H9 (cell line): ENCODE measurements at regions not wholly inside any gene's neighbourhood (a gene's known extent, or its start where the extent isn't known, plus 50 kb on each side); places are given as distances from the start of the nearest gene placed in this dataset.

Experiments
- DNase-seq: peaks from one replicate; pipeline ENCODE4 v3.0.0-alpha.2; 2017
- H2AFZ ChIP-seq: one replicate; pipeline ENCODE4 v1.6.1; 2013; ENCODE audit warnings: mild to moderate bottlenecking, low read length, control low read depth, moderate library complexity
- H2AK5ac ChIP-seq: 2 replicates; pipeline ENCODE4 v1.6.1; 2013; ENCODE audit warnings: low read length, control low read depth, mixed read lengths; ENCODE audit not compliant: insufficient read length
- H2BK120ac ChIP-seq: one replicate; pipeline ENCODE4 v1.6.1; 2013; ENCODE audit warnings: low read depth, mild to moderate bottlenecking, low read length, control low read depth, inconsistent platforms; ENCODE audit not compliant: poor library complexity, severe bottlenecking
- H2BK12ac ChIP-seq: 2 replicates; pipeline ENCODE4 v1.6.1; 2013; ENCODE audit warnings: low read length, control low read depth, mixed read lengths, low read depth; ENCODE audit not compliant: insufficient read length
- H2BK15ac ChIP-seq: 2 replicates; pipeline ENCODE4 v1.6.1; 2013; ENCODE audit warnings: low read depth, low read length, control low read depth
- H2BK20ac ChIP-seq: one replicate; pipeline ENCODE4 v1.6.1; 2013; ENCODE audit warnings: low read depth, mild to moderate bottlenecking, low read length, control low read depth, inconsistent platforms; ENCODE audit not compliant: poor library complexity, severe bottlenecking
- H2BK5ac ChIP-seq: 2 replicates; pipeline ENCODE4 v1.6.1; 2013; ENCODE audit warnings: low read length, control low read depth, mixed read lengths; ENCODE audit not compliant: insufficient read length
- H3K14ac ChIP-seq: 2 replicates; pipeline ENCODE4 v1.6.1; 2013; ENCODE audit warnings: low read length, control low read depth; ENCODE audit not compliant: insufficient read depth
- H3K18ac ChIP-seq: 2 replicates; pipeline ENCODE4 v1.6.1; 2013; ENCODE audit warnings: low read depth, mild to moderate bottlenecking, mixed read lengths, low read length, control low read depth; ENCODE audit not compliant: insufficient read length
- H3K23ac ChIP-seq: 2 replicates; pipeline ENCODE4 v1.6.1; 2013; ENCODE audit warnings: low read length, control low read depth, mixed read lengths, low read depth; ENCODE audit not compliant: insufficient read length
- H3K23me2 ChIP-seq: 2 replicates; pipeline ENCODE4 v1.6.1; 2013; ENCODE audit warnings: low read depth, mild to moderate bottlenecking, mixed read lengths, low read length, control low read depth; ENCODE audit not compliant: insufficient read length, poor library complexity, severe bottlenecking
- H3K27ac ChIP-seq: 2 replicates; pipeline ENCODE4 v1.5.1; 2013; ENCODE audit warnings: low read length, control low read depth, mixed read lengths, low read depth; ENCODE audit not compliant: insufficient read length
- H3K27me3 ChIP-seq: 2 replicates; pipeline ENCODE4 v1.6.1; 2013; ENCODE audit warnings: low read length, control low read depth, inconsistent platforms; ENCODE audit not compliant: insufficient read depth
- H3K4ac ChIP-seq: 2 replicates; pipeline ENCODE4 v1.6.1; 2013; ENCODE audit warnings: low read depth, mild to moderate bottlenecking, control low read depth, inconsistent platforms, low read length, moderate library complexity
- H3K4me1 ChIP-seq: 2 replicates; pipeline ENCODE4 v1.6.1; 2013; ENCODE audit warnings: low read length, control low read depth, inconsistent platforms; ENCODE audit not compliant: insufficient read depth
- H3K4me2 ChIP-seq: 2 replicates; pipeline ENCODE4 v1.6.1; 2013; ENCODE audit warnings: low read length, control low read depth, mixed read lengths; ENCODE audit not compliant: insufficient read length, insufficient read depth
- H3K56ac ChIP-seq: 2 replicates; pipeline ENCODE4 v1.6.1; 2013; ENCODE audit warnings: low read depth, mild to moderate bottlenecking, mixed read lengths, low read length, control low read depth; ENCODE audit not compliant: insufficient read length
- H3K79me1 ChIP-seq: 2 replicates; pipeline ENCODE4 v1.6.1; 2013; ENCODE audit warnings: low read depth, mild to moderate bottlenecking, moderate library complexity, low read length, control low read depth, inconsistent platforms; ENCODE audit not compliant: insufficient read depth, poor library complexity, severe bottlenecking
- H3K79me2 ChIP-seq: 2 replicates; pipeline ENCODE4 v1.6.1; 2013; ENCODE audit warnings: low read length, control low read depth, inconsistent platforms; ENCODE audit not compliant: insufficient read depth
- H3K9ac ChIP-seq: 2 replicates; pipeline ENCODE4 v1.6.1; 2013; ENCODE audit warnings: low read length, control low read depth, mixed read lengths; ENCODE audit not compliant: insufficient read length; ENCODE audit errors: extremely low read depth
- H3K9me3 ChIP-seq: one replicate; pipeline ENCODE4 v1.6.1; 2013; ENCODE audit warnings: low read depth, low read length, inconsistent platforms; ENCODE audit not compliant: control insufficient read depth
- H3T11ph ChIP-seq: one replicate; pipeline ENCODE4 v1.6.1; 2013; ENCODE audit warnings: mild to moderate bottlenecking, low read length, control low read depth, inconsistent platforms
- H4K20me1 ChIP-seq: one replicate; pipeline ENCODE4 v1.6.1; 2013; ENCODE audit not compliant: control insufficient read depth, insufficient read length, insufficient read depth
- H4K5ac ChIP-seq: 2 replicates; pipeline ENCODE4 v1.6.1; 2013; ENCODE audit warnings: low read depth, mild to moderate bottlenecking, mixed read lengths, low read length, control low read depth; ENCODE audit not compliant: insufficient read length
- H4K8ac ChIP-seq: replicated peaks from 2 replicates; pipeline ENCODE4 v1.6.1; 2013; ENCODE audit warnings: low read length, control low read depth, mixed read lengths, low read depth; ENCODE audit not compliant: insufficient read length
- H4K91ac ChIP-seq: 2 replicates; pipeline ENCODE4 v1.6.1; 2013; ENCODE audit warnings: low read depth, mild to moderate bottlenecking, moderate library complexity, mixed read lengths, low read length, control low read depth; ENCODE audit not compliant: insufficient read length
- H3K27ac Mint-ChIP-seq, 3 experiments: 2 replicates in 2 of 3; 3 replicates in 1 of 3; pipeline ENCODE4 v1.8.0; 2020 to 2021; ENCODE audit warnings: mixed read lengths in 3 of 3, mild to moderate bottlenecking in 1 of 3, moderate library complexity in 1 of 3
- H3K27me3 Mint-ChIP-seq: 2 replicates; pipeline ENCODE4 v1.8.0; 2021; ENCODE audit warnings: low read depth, mild to moderate bottlenecking, moderate library complexity, mixed read lengths
- H3K36me3 Mint-ChIP-seq, 3 experiments: 2 replicates in 2 of 3; 3 replicates in 1 of 3; pipeline ENCODE4 v1.8.0; 2020 to 2021; ENCODE audit warnings: low read depth in 3 of 3, mixed read lengths in 3 of 3; ENCODE audit not compliant: insufficient read depth in 1 of 3
- H3K4me1 Mint-ChIP-seq, 2 experiments: 2 replicates each; pipeline ENCODE4 v1.8.0; 2020; ENCODE audit warnings: mixed read lengths in 2 of 2
- H3K4me3 Mint-ChIP-seq, 2 experiments: 2 replicates in 1 of 2; 3 replicates in 1 of 2; pipeline ENCODE4 v1.8.0; 2020 to 2021; ENCODE audit warnings: mild to moderate bottlenecking in 2 of 2, mixed read lengths in 2 of 2, moderate library complexity in 1 of 2
- H3K9me3 Mint-ChIP-seq, 2 experiments: 2 replicates in 1 of 2; 3 replicates in 1 of 2; pipeline ENCODE4 v1.8.0; 2020; ENCODE audit warnings: mild to moderate bottlenecking in 2 of 2, mixed read lengths in 2 of 2, moderate library complexity in 1 of 2
- CTCF ChIP-seq: fragments of 200-600 bp; sonication (generic); conservative IDR thresholded peaks from 3 replicates; pipeline ENCODE4 v1.8.0; 2021; ENCODE audit warnings: antibody characterized with exemption, mild to moderate bottlenecking
- WGBS: extraction: QIAGEN DNeasy Blood & Tissue Kit; methylation state at CpG from one replicate; pipeline ENCODE4 v1.1.7; 2013; ENCODE audit warnings: missing lambda C conversion rate, low lambda C conversion rate, mixed read lengths; ENCODE audit not compliant: insufficient read length; ENCODE audit errors: extremely low coverage; 5-methylcytosine and 5-hydroxymethylcytosine counted together

GRCh38 chr1:5706239-5706638 lies 286.0 kb downstream of the NPHP4 start:
- no peak for DNase-seq
- Histone ChIP-seq H3K79me1 (no peaks in the 10 kb centered on the region), H4K8ac (no peak overlapping the region), H3K9me3 (no peaks in the 10 kb centered on the region), H3K27ac (no peak overlapping the region), H2AK5ac (no peak overlapping the region), H3K9ac (no peak overlapping the region), H3K18ac (no peak overlapping the region), H3K56ac (no peak overlapping the region), H3K23me2 (no peaks in the 10 kb centered on the region), H4K5ac (no peak overlapping the region), H3T11ph (no peak overlapping the region), H3K4ac (no peak overlapping the region), H2BK20ac (no peak overlapping the region), H2BK12ac (no peak overlapping the region), H3K14ac (no peak overlapping the region), H2BK5ac (no peak overlapping the region), H4K91ac (no peak overlapping the region), H2BK120ac (no peak overlapping the region), H2AFZ (no peak overlapping the region), H3K4me1 (no peaks in the 10 kb centered on the region; the same call in 1 of the 2 replicates), H2BK15ac (no peak overlapping the region), H3K23ac (no peak overlapping the region), H4K20me1 (no peaks in the 10 kb centered on the region), H3K4me2 (no peak overlapping the region), H3K79me2 (no peaks in the 10 kb centered on the region), H3K27me3 (no peaks in the 10 kb centered on the region)
- Mint-ChIP-seq H3K9me3 (no peaks in the 10 kb centered on the region; a peak in 1 of 5 replicates), H3K27ac (no peak overlapping the region), H3K4me1 (peaks cover 8 to 12% of the 10 kb centered on the region in 2 experiments), H3K36me3 (no peaks in the 10 kb centered on the region), H3K27me3 (peaks cover 6% of the 10 kb centered on the region), H3K4me3 (no peak overlapping the region)
- TF ChIP-seq CTCF: no peak
- WGBS: no CpG with 5 or more reads among the region's 5 CpGs
